GM12892 (cell line): ENCODE measurements at regions not wholly inside any gene's neighbourhood (a gene's known extent, or its start where the extent isn't known, plus 50 kb on each side); places are given as distances from the start of the nearest gene placed in this dataset.

Experiments used
- POLR2A ChIP-seq: IDR thresholded peaks from 2 replicates; pipeline ENCODE4 v1.6.1; 2011; ENCODE audit warnings: low read depth, low read length, control low read depth
- POLR2AphosphoS5 ChIP-seq: IDR thresholded peaks from 2 replicates; pipeline ENCODE4 v1.6.1; 2011; ENCODE audit warnings: low read depth, low read length, control low read depth
- TAF1 ChIP-seq: IDR thresholded peaks from 2 replicates; pipeline ENCODE4 v1.6.1; 2011; ENCODE audit warnings: low read depth, mild to moderate bottlenecking, control low read depth, low read length, borderline replicate concordance

GRCh38 chr18:66077066-66077465 is 326.3 kb downstream of the CDH7 start:
- TF ChIP-seq POLR2A (no peak), POLR2AphosphoS5 (no peak), TAF1 (no peak)
